ENCODE measurements at regions not wholly inside any gene's neighbourhood (a gene's known extent, or its start where the extent isn't known, plus 50 kb on each side); places are given as distances from the start of the nearest gene placed in this dataset.
A peak's percentile ranks its signal among the peaks of the same experiment; 100 is the strongest.

DNA sequence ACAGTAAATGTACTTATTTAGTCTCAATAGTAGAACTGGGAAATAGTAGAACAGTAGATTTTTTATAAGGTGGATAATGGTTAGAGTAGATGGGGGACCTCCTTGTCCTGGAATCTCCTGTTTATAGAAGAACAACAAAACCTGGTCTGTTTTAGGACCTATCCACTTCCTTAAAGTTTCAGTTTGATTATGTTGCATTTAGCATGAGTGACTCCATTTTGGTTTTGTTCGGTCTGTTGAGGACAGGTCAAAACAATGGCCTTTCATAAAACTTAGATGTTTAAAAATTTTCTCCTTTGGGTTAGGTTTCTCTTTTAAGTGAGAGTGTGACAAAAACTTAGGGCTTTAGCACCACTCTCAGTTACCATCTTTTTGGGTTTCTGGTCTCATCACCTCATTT lies 308.9 kb downstream of the BTG1 start:
- H3K27me3 ChIP-seq (ENCODE audit: insufficient read depth, low read length, poor library complexity, severe bottlenecking) = no peaks in the 10 kb centered on the region
- CTCF ChIA-PET = no interaction called here
- peaks cover 1 to 16% (median 7%) of the 10 kb centered on the region in 3 donors for H3K4me1 Mint-ChIP-seq
- POLR2A ChIA-PET = no interaction called here
- DNase-seq = no peak
- H3K27ac Mint-ChIP-seq = no peak overlapping the region
- H3K9me3 Mint-ChIP-seq = peaks cover 2 to 12% (median 4%) of the 10 kb centered on the region in 5 donors
- H3K27me3 Mint-ChIP-seq = no peaks in the 10 kb centered on the region
- H3K9me3 ChIP-seq (ENCODE audit: low read length) = no peaks in the 10 kb centered on the region
- peaks cover 0 to 6% (median 0%) of the 10 kb centered on the region in 3 donors for H3K36me3 Mint-ChIP-seq
- no peaks in the 10 kb centered on the region for H3K4me1 ChIP-seq (ENCODE audit: insufficient read depth, low read length)
- H3K27ac ChIP-seq (ENCODE audit: low read depth, low read length) = no peak overlapping the region
- H3K4me3 Mint-ChIP-seq = no peak overlapping the region
- no peaks in the 10 kb centered on the region for H3K36me3 ChIP-seq (ENCODE audit: insufficient read depth, low read length)
- H3K4me3 ChIP-seq (ENCODE audit: low read length) = no peak overlapping the region

DNA sequence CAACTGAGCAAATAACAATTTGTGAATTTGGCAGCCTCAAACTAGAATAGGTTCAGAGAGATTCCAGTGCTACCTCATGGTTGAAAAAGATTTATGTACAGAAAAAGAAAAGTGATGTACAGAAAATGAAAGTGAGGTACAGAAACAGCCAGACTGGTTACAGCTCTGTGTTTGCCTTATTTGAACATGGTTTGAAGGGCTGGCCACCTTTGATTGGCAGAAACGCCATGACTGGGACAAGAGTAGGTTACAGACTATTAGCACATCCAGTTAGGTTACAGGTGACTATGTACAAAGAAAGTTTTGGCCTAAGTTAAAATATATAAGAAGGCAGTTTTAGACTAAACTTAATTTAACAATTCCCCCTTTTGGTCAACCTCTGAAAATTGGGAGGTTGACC lies 309.4 kb downstream of the BTG1 start:
- no peaks in the 10 kb centered on the region for H3K27me3 Mint-ChIP-seq
- Histone ChIP-seq H3K4me3 (ENCODE audit: low read length) (no peak overlapping the region), H3K27ac (ENCODE audit: low read depth, low read length) (no peak overlapping the region), H3K4me1 (ENCODE audit: insufficient read depth, low read length) (no peaks in the 10 kb centered on the region), H3K27me3 (ENCODE audit: insufficient read depth, low read length, poor library complexity, severe bottlenecking) (no peaks in the 10 kb centered on the region), H3K9me3 (ENCODE audit: low read length) (no peaks in the 10 kb centered on the region), H3K36me3 (ENCODE audit: insufficient read depth, low read length) (no peaks in the 10 kb centered on the region)
- H3K4me1 Mint-ChIP-seq = peaks cover 1 to 16% (median 7%) of the 10 kb centered on the region in 3 donors
- ChIA-PET CTCF (no interaction called here), POLR2A (no interaction called here)
- peaks cover 0 to 2% (median 0%) of the 10 kb centered on the region in 3 donors for H3K36me3 Mint-ChIP-seq
- peak overlapping the region in 2 of 8 donors; percentile 19 to 42 for H3K27ac Mint-ChIP-seq
- H3K9me3 Mint-ChIP-seq = peaks cover 0 to 7% (median under 1%) of the 10 kb centered on the region in 5 donors
- no peak for DNase-seq
- no peak overlapping the region for H3K4me3 Mint-ChIP-seq

DNA sequence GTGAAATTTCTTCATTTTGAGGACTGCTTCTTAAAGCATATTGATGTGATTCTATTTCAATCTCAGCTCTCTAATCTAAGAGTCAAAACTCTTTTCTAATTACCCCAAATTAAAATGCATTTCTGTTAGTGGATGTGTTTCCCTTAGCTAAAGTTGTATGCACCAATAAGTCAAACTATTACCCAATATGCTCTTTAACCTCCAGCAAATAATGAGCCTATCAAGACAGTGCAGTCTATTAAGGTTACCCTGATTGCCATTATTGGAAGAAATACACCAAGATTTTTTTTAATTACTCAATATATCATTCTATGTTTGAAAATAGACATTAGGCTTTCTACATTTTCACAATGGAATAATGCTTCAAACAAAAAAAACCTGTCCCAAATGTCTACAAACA lies 310.0 kb downstream of the BTG1 start:
- ChIA-PET POLR2A (no interaction called here), CTCF (no interaction called here)
- Histone ChIP-seq H3K27me3 (ENCODE audit: insufficient read depth, low read length, poor library complexity, severe bottlenecking) (no peaks in the 10 kb centered on the region), H3K4me3 (ENCODE audit: low read length) (no peak overlapping the region), H3K36me3 (ENCODE audit: insufficient read depth, low read length) (no peaks in the 10 kb centered on the region), H3K27ac (ENCODE audit: low read depth, low read length) (no peak overlapping the region), H3K4me1 (ENCODE audit: insufficient read depth, low read length) (no peaks in the 10 kb centered on the region), H3K9me3 (ENCODE audit: low read length) (no peaks in the 10 kb centered on the region)
- Mint-ChIP-seq H3K9me3 (peaks cover 0 to 2% (median 0%) of the 10 kb centered on the region in 5 donors), H3K27me3 (no peaks in the 10 kb centered on the region), H3K36me3 (no peaks in the 10 kb centered on the region), H3K4me1 (peaks cover 1 to 16% (median 7%) of the 10 kb centered on the region in 3 donors), H3K4me3 (no peak overlapping the region), H3K27ac (peak overlapping the region in 2 of 8 donors; percentile 16 to 58)
- no peak for DNase-seq

DNA sequence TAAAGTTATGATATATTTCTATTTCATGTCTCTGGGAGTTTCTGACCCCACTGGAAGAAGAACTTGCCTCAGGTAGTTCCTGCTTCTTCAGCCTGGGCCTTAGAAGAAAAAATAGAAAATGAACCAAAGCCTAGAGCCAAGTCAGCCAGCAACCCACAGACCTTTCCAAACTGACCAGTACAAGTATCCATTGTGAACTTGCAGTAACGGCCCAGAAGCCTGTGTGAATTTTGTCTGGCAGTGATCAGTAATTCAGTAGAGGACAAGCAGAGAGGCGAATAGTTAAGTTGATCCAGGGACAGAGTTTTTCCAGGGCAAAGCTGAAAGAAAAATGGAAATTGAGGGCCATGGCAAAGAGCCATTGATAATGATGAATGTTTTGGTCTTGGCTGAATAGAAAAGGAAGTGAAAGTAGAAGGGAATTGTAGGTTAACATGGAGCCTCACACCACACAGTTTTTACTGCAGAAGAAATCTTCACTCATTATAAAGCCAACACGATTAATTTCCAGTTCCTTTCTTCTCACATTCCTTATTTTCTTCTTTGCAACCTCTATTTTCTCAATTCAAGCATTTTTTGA lies 311.8 kb downstream of the BTG1 start:
- no peak for DNase-seq
- ChIA-PET CTCF (no interaction called here), POLR2A (interaction anchor here (0.6 kb wide), 1 partner anchor 825 kb away, joined by 3 read pairs; no protein-coding TSS in a partner anchor)
- no peaks in the 10 kb centered on the region for H3K9me3 Mint-ChIP-seq
- H3K4me3 Mint-ChIP-seq = no peak overlapping the region
- Histone ChIP-seq H3K4me3 (ENCODE audit: low read length) (no peak overlapping the region), H3K4me1 (ENCODE audit: insufficient read depth, low read length) (no peaks in the 10 kb centered on the region), H3K36me3 (ENCODE audit: insufficient read depth, low read length) (no peaks in the 10 kb centered on the region), H3K27ac (ENCODE audit: low read depth, low read length) (no peak overlapping the region), H3K9me3 (ENCODE audit: low read length) (no peaks in the 10 kb centered on the region), H3K27me3 (ENCODE audit: insufficient read depth, low read length, poor library complexity, severe bottlenecking) (no peaks in the 10 kb centered on the region)
- H3K4me1 Mint-ChIP-seq = peaks cover 1 to 16% (median 7%) of the 10 kb centered on the region in 3 donors
- H3K27ac Mint-ChIP-seq = peak overlapping the region in 3 of 8 donors; percentile 3 to 58 (median 17)
- H3K27me3 Mint-ChIP-seq = no peaks in the 10 kb centered on the region
- no peaks in the 10 kb centered on the region for H3K36me3 Mint-ChIP-seq

DNA sequence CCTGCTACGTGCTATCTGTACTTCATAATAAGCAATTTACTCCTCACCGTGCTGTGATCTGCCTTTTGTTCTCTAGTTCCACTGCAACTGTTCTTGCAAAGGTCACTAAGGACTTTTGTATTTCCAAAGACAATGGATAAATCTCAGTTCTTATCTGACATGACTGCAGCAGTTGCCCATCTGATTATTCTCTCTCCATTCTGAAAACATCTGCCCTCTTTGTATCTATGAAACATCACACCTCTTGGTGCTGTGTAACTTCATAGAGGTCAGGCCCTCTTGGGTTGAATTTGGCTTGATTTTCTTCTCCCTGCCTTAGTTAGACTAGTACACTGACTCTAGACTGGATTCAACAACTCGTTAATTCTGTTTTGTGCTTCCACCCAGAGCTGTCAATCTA lies 319.6 kb downstream of the BTG1 start:
- no peak for DNase-seq
- H3K9me3 ChIP-seq (ENCODE audit: low read length) = no peaks in the 10 kb centered on the region
- ChIA-PET CTCF (interaction anchor here (2.9 kb wide), 1 partner anchor 15 kb away, joined by 7 read pairs; no protein-coding TSS in a partner anchor), POLR2A (no interaction called here)
- H3K27me3 ChIP-seq (ENCODE audit: insufficient read depth, low read length, poor library complexity, severe bottlenecking) = no peaks in the 10 kb centered on the region
- no peak overlapping the region for H3K27ac ChIP-seq (ENCODE audit: low read depth, low read length)
- H3K36me3 ChIP-seq (ENCODE audit: insufficient read depth, low read length) = no peaks in the 10 kb centered on the region
- H3K4me3 ChIP-seq (ENCODE audit: low read length) = no peak overlapping the region
- Mint-ChIP-seq H3K4me1 (peaks cover 0 to 3% (median 0%) of the 10 kb centered on the region in 3 donors), H3K4me3 (no peak overlapping the region), H3K27ac (no peak overlapping the region), H3K9me3 (no peaks in the 10 kb centered on the region), H3K27me3 (no peaks in the 10 kb centered on the region), H3K36me3 (peaks cover 0 to 1% (median 0%) of the 10 kb centered on the region in 3 donors)
- no peaks in the 10 kb centered on the region for H3K4me1 ChIP-seq (ENCODE audit: insufficient read depth, low read length)

DNA sequence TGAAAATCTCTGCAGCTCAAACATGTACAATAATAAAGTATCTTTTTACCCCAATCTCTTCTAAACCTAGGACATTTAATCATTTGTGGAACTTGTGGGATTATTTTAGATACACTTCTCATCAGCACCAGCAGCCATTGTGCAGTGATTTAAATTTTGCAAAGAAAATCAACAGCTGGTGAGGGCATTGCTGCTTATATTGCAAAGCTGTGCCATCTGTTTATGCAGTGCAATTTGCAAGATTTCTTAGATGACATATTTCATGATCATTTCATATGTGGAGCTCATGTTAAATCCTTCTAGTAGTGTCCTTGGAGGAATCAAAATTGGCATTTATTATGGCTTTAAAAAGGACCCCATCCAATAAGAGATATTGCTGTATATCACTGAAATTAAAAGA lies 320.7 kb downstream of the BTG1 start:
- Mint-ChIP-seq H3K36me3 (peaks cover 0 to 5% (median 4%) of the 10 kb centered on the region in 3 donors), H3K27me3 (no peaks in the 10 kb centered on the region), H3K4me1 (peaks cover 0 to 3% (median 0%) of the 10 kb centered on the region in 3 donors), H3K27ac (no peak overlapping the region), H3K4me3 (no peak overlapping the region), H3K9me3 (peaks cover 3 to 6% (median 4%) of the 10 kb centered on the region in 5 donors)
- no peak overlapping the region for H3K4me3 ChIP-seq (ENCODE audit: low read length)
- CTCF ChIA-PET = interaction anchor here (2.9 kb wide), 1 partner anchor 14 kb away, joined by 7 read pairs; no protein-coding TSS in a partner anchor
- H3K9me3 ChIP-seq (ENCODE audit: low read length) = no peaks in the 10 kb centered on the region
- H3K27ac ChIP-seq (ENCODE audit: low read depth, low read length) = no peak overlapping the region
- no peaks in the 10 kb centered on the region for H3K4me1 ChIP-seq (ENCODE audit: insufficient read depth, low read length)
- POLR2A ChIA-PET = no interaction called here
- no peaks in the 10 kb centered on the region for H3K27me3 ChIP-seq (ENCODE audit: insufficient read depth, low read length, poor library complexity, severe bottlenecking)
- no peak for DNase-seq
- no peaks in the 10 kb centered on the region for H3K36me3 ChIP-seq (ENCODE audit: insufficient read depth, low read length)

DNA sequence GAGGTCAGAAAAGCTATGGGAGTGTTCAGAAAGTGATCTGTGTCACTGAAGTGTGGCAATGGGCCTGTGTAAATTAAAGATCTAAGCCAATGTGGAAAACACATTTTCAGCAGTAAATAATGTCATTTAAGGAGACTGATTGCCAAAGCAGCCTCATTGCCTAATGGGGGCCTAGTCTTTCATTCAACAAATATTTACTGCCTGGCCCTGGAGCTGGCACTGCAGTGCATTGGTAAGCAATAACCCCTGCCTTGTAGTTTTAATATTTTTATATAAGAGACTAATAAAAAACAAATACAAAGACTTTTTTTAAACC lies 326.6 kb downstream of the BTG1 start:
- Histone ChIP-seq H3K4me3 (ENCODE audit: low read length) (no peak overlapping the region), H3K9me3 (ENCODE audit: low read length) (no peaks in the 10 kb centered on the region), H3K4me1 (ENCODE audit: insufficient read depth, low read length) (no peaks in the 10 kb centered on the region), H3K36me3 (ENCODE audit: insufficient read depth, low read length) (no peaks in the 10 kb centered on the region), H3K27me3 (ENCODE audit: insufficient read depth, low read length, poor library complexity, severe bottlenecking) (no peaks in the 10 kb centered on the region), H3K27ac (ENCODE audit: low read depth, low read length) (no peak overlapping the region)
- H3K27ac Mint-ChIP-seq = peak overlapping the region in 2 of 8 donors; percentile 19 to 41
- no peak overlapping the region for H3K4me3 Mint-ChIP-seq
- H3K27me3 Mint-ChIP-seq = no peaks in the 10 kb centered on the region
- peaks cover 3 to 6% (median 4%) of the 10 kb centered on the region in 5 donors for H3K9me3 Mint-ChIP-seq
- H3K4me1 Mint-ChIP-seq = peaks cover 0 to 6% (median 5%) of the 10 kb centered on the region in 3 donors
- no peak for DNase-seq
- ChIA-PET CTCF (no interaction called here), POLR2A (no interaction called here)
- H3K36me3 Mint-ChIP-seq = peaks cover 0 to 11% (median 6%) of the 10 kb centered on the region in 3 donors

DNA sequence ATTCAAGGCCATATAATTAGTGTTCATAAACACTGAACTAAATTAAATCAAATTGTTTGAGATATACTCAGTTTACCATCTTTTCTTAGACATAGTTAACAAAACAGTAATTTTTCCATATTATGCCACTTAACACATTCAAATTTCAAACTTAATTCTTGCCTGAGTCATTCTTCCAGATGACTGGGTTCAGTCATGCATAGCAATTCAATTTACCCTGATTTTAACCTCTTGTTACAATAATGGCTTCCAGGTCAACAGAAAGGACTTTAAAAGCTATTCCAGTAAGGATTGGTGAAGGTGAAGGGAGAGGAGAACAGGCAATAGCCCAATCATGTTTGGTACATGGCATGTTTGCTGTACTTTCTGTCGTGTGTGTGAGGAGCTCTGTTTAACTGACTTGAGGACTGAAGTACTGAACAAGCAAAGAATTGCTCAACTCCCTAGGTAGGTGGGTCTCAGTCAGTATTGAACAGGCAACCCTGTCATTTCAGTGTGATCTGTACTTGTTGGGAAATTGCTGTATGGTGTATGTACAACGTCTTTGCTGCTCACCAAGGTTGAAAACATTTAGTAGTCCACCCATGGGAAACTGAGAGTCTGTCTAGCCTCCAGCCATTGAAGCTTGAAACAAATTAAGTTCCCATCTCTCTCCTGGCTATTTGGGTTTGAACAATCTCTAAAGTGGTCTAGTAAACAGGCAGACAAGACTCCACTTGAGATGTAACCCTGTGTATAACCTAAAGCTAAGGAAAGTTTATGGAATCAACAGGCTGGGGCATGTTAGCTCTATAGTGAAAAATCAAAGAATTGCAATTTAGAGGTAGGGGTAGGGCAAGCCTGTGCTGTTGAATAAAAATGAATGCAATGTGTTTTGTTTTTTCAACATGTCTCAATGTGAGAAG lies 327.2 kb downstream of the BTG1 start:
- CTCF ChIA-PET = interaction anchor here (1.0 kb wide), 1 partner anchor 35 kb away, joined by 3 read pairs; no protein-coding TSS in a partner anchor

More for the DNA sequence above, 327.2 kb downstream of the BTG1 start:
- Histone ChIP-seq H3K4me3 (ENCODE audit: low read length) (no peak overlapping the region), H3K36me3 (ENCODE audit: insufficient read depth, low read length) (no peaks in the 10 kb centered on the region), H3K27me3 (ENCODE audit: insufficient read depth, low read length, poor library complexity, severe bottlenecking) (no peaks in the 10 kb centered on the region), H3K9me3 (ENCODE audit: low read length) (no peaks in the 10 kb centered on the region), H3K27ac (ENCODE audit: low read depth, low read length) (no peak overlapping the region), H3K4me1 (ENCODE audit: insufficient read depth, low read length) (no peaks in the 10 kb centered on the region)
- no peak overlapping the region for H3K4me3 Mint-ChIP-seq
- H3K36me3 Mint-ChIP-seq = peaks cover 0 to 11% (median 6%) of the 10 kb centered on the region in 3 donors
- peak overlapping the region in 2 of 8 donors; percentile 18 to 44 for H3K27ac Mint-ChIP-seq
- POLR2A ChIA-PET = no interaction called here
- H3K9me3 Mint-ChIP-seq = peaks cover 3 to 6% (median 4%) of the 10 kb centered on the region in 5 donors
- H3K27me3 Mint-ChIP-seq = no peaks in the 10 kb centered on the region
- DNase-seq = no peak
- H3K4me1 Mint-ChIP-seq = peaks cover 3 to 9% (median 6%) of the 10 kb centered on the region in 3 donors
